Progenitor cell of endocrine pancreas (in vitro differentiated cells): ENCODE measurements at regions not wholly inside any gene's neighbourhood (a gene's known extent, or its start where the extent isn't known, plus 50 kb on each side); places are given as distances from the start of the nearest gene placed in this dataset.
A peak's percentile ranks its signal among the peaks of the same experiment; 100 is the strongest.

ENCODE experiments used
- DNase-seq: peaks from one replicate; pipeline ENCODE4 v3.0.0; 2021; ENCODE audit warnings: low spot score; ENCODE audit not compliant: unreplicated experiment
- H3K27ac Mint-ChIP-seq: 2 replicates; pipeline ENCODE4 v1.8.0; 2021; ENCODE audit warnings: mild to moderate bottlenecking, moderate library complexity, mixed read lengths
- H3K27me3 Mint-ChIP-seq: 2 replicates; pipeline ENCODE4 v1.8.0; 2021; ENCODE audit warnings: mixed read lengths
- H3K36me3 Mint-ChIP-seq: 2 replicates; pipeline ENCODE4 v1.8.0; 2022; ENCODE audit warnings: mixed read lengths; ENCODE audit not compliant: insufficient read depth
- H3K4me1 Mint-ChIP-seq: 2 replicates; pipeline ENCODE4 v1.8.0; 2021; ENCODE audit warnings: low read depth, mixed read lengths
- H3K4me3 Mint-ChIP-seq: 2 replicates; pipeline ENCODE4 v1.8.0; 2021; ENCODE audit warnings: low read depth, mild to moderate bottlenecking, moderate library complexity, mixed read lengths
- H3K9me3 Mint-ChIP-seq: 2 replicates; pipeline ENCODE4 v1.8.0; 2021; ENCODE audit warnings: low read depth, mixed read lengths
- CTCF ChIP-seq: fragments of 200-600 bp; sonication (generic); IDR thresholded peaks from one replicate; pipeline ENCODE4 v1.5.0; 2021; ENCODE audit warnings: antibody characterized with exemption, mild to moderate bottlenecking; ENCODE audit not compliant: unreplicated experiment

DNA sequence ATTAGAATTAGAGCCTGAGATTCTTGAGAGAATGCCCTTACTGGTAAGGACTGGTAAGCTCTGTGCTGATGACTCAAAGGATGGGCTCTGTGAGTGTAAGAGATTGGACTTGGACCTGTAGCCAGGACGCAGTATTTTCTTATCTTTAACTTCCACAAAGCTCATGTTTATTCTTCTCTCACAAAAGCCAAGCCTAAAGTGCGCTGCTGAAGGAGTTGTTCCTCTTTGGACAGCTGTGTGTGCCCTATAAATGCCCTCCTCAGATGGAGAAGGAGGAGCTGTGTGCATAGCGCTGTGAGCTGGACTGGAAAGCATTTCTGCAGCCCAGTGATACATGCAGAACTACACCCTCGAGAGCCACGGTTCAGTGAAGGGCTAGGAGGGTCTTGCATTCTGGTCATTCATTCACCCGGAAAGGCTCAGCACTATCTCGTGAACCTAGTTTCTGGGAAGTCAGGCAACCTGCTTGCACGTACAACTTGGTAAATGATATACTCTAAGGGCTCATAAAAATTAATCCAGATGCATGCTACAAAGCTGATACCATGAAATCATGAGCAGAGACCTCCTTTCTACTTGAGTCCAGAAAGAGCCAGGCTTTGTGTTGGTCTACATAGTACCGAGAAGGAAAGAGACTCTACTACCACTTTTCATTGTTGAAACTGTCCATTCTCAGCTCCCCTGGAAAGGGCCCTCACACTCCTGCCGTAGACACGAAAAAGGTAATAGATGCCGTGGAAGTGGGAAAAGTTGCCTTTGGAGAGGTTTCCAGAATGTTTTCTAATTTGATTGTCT, 103.0 kb upstream of the TBL1XR1 start:
- no peak for DNase-seq
- Mint-ChIP-seq H3K4me1 (peaks cover 14% of the 10 kb centered on the region), H3K4me3 (peak overlapping the region; percentile 49), H3K27me3 (no peaks in the 10 kb centered on the region), H3K9me3 (no peaks in the 10 kb centered on the region), H3K36me3 (no peaks in the 10 kb centered on the region), H3K27ac (peak overlapping the region; percentile 73)
- TF ChIP-seq CTCF, result no peak

DNA sequence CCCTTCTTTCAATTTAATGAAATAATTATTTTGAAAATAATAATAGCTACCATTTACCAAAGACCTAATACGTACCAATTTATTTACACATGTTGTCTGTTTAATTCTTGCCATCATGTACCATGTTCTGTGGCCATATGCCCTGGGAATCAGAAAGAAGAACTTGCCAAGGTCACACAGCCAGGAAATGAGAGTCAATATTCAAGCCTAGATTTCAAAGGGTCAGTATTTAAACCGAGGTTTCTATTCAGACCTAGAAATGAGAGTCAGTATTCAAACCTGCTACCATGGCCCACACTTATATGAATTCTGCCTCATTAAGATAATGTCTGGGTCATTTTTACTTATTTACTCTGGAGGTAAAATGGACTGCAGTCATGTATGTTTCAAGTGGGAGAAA, 103.6 kb upstream of the TBL1XR1 start:
- H3K9me3 Mint-ChIP-seq, result no peaks in the 10 kb centered on the region
- no peak for DNase-seq
- peak overlapping the region; percentile 76 for H3K27ac Mint-ChIP-seq
- no peaks in the 10 kb centered on the region for H3K27me3 Mint-ChIP-seq
- no peak for TF ChIP-seq CTCF
- H3K4me3 Mint-ChIP-seq, result no peak overlapping the region
- peaks cover 12% of the 10 kb centered on the region for H3K4me1 Mint-ChIP-seq
- no peaks in the 10 kb centered on the region for H3K36me3 Mint-ChIP-seq

GRCh38 chr3:177306252-177306651, 109.0 kb upstream of the TBL1XR1 start:
- H3K9me3 Mint-ChIP-seq, result no peaks in the 10 kb centered on the region
- no peaks in the 10 kb centered on the region for H3K4me1 Mint-ChIP-seq
- no peak overlapping the region for H3K4me3 Mint-ChIP-seq
- H3K36me3 Mint-ChIP-seq, result peaks cover 1% of the 10 kb centered on the region
- no peak for DNase-seq
- no peak for TF ChIP-seq CTCF
- H3K27ac Mint-ChIP-seq, result no peak overlapping the region
- H3K27me3 Mint-ChIP-seq, result no peaks in the 10 kb centered on the region

DNA sequence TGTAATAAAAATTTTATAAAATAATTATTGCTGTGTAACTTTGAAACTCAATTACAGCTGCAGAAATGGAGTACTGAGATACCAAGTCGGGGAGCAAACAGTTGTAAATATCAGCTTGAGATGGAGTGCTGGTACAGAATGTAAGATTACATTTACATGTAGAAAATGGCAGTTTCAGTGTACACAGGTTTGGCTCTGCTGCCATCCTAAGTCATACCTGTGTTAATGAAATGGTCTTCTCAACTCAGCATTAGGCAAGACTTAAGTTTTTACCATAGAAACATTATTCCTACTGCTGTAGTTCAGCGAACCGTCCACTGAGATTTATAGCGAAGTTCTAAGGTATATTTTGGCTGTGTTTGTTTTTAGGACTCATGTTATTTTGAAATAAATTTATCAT, 110.1 kb upstream of the TBL1XR1 start:
- TF ChIP-seq CTCF, result no peak
- no peak for DNase-seq
- Mint-ChIP-seq H3K4me3 (no peak overlapping the region), H3K9me3 (peaks cover under 1% of the 10 kb centered on the region), H3K4me1 (no peaks in the 10 kb centered on the region), H3K27me3 (no peaks in the 10 kb centered on the region), H3K27ac (no peak overlapping the region), H3K36me3 (peaks cover 1% of the 10 kb centered on the region)

DNA sequence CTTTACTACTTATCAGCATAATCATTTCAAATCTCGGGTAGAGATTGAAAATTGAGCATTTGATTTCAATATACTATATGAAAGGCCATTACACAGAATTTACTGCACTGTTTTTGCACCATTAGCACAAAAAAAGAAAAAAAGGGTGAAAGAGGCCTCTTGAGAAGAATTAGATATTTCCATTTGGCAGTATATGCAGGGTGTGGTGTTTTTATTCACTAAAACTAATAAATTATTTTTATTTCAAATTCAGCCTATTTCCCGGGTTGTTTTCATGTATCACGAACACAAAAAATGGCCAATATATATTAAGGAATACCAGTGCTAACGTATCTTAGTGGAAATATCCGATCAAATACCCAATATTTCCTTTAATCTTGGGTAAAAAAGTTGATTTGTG, 110.5 kb upstream of the TBL1XR1 start:
- Mint-ChIP-seq H3K36me3 (peaks cover 1% of the 10 kb centered on the region), H3K4me3 (no peak overlapping the region), H3K27ac (no peak overlapping the region), H3K4me1 (no peaks in the 10 kb centered on the region), H3K9me3 (peaks cover 3% of the 10 kb centered on the region), H3K27me3 (no peaks in the 10 kb centered on the region)
- no peak for TF ChIP-seq CTCF
- DNase-seq, result no peak
